ENCODE measurements at regions not wholly inside any gene's neighbourhood (a gene's known extent, or its start where the extent isn't known, plus 50 kb on each side); places are given as distances from the start of the nearest gene placed in this dataset.
"Not testable (repeated sequence)": the region's sequence is repeated elsewhere in the genome, so short reads cannot be mapped to it uniquely, and the experiment has no call there.

GRCh38 chr11:71095294-71095850 lies 157.0 kb downstream of the SHANK2 start:
- Mint-ChIP-seq H3K4me1 (no peaks in the 10 kb centered on the region), H3K36me3 (ENCODE audit: insufficient read depth) (no peaks in the 10 kb centered on the region), H3K9me3 (no peaks in the 10 kb centered on the region), H3K27me3 (peaks cover 25% of the 10 kb centered on the region), H3K27ac (ENCODE audit: low read depth) (no peak overlapping the region), H3K4me3 (no peak overlapping the region)
- ATAC-seq (replicated peaks; ENCODE audit: extremely low read depth, poor library complexity, severe bottlenecking) (no peak), DNase-seq (ENCODE audit: low spot score in 2 of 2) (no peak)

GRCh38 chr11:71094296-71095077 lies 157.9 kb downstream of the SHANK2 start:
- H3K4me1 Mint-ChIP-seq, result no peaks in the 10 kb centered on the region
- no peak overlapping the region for H3K4me3 Mint-ChIP-seq
- H3K27ac Mint-ChIP-seq (ENCODE audit: low read depth), result no peak overlapping the region
- H3K36me3 Mint-ChIP-seq (ENCODE audit: insufficient read depth), result no peaks in the 10 kb centered on the region
- ATAC-seq (replicated peaks; ENCODE audit: extremely low read depth, poor library complexity, severe bottlenecking), result no peak
- DNase-seq (ENCODE audit: low spot score in 2 of 2), result no peak
- H3K27me3 Mint-ChIP-seq, result peaks cover 28% of the 10 kb centered on the region
- no peaks in the 10 kb centered on the region for H3K9me3 Mint-ChIP-seq

- Mint-ChIP-seq H3K4me3 (no peak overlapping the region), H3K36me3 (ENCODE audit: insufficient read depth) (no peaks in the 10 kb centered on the region)
- no peak for ATAC-seq (replicated peaks; ENCODE audit: extremely low read depth, poor library complexity, severe bottlenecking)
These were observed 158.6 kb downstream of the SHANK2 start for GRCh38 chr11:71093783-71094182.

GRCh38 chr11:71091506-71092265 lies 160.7 kb downstream of the SHANK2 start:
- ATAC-seq (replicated peaks; ENCODE audit: extremely low read depth, poor library complexity, severe bottlenecking) (no peak), DNase-seq (ENCODE audit: low spot score in 2 of 2) (no peak)
- H3K27me3 Mint-ChIP-seq, result peaks cover 28% of the 10 kb centered on the region
- H3K4me1 Mint-ChIP-seq, result no peaks in the 10 kb centered on the region
- H3K4me3 Mint-ChIP-seq, result no peak overlapping the region
- no peaks in the 10 kb centered on the region for H3K36me3 Mint-ChIP-seq (ENCODE audit: insufficient read depth)
- H3K27ac Mint-ChIP-seq (ENCODE audit: low read depth), result no peak overlapping the region
- no peaks in the 10 kb centered on the region for H3K9me3 Mint-ChIP-seq

More at GRCh38 chr11:71093783-71094182, 158.6 kb downstream of the SHANK2 start:
- peaks cover 28% of the 10 kb centered on the region for H3K27me3 Mint-ChIP-seq
- DNase-seq (ENCODE audit: low spot score in 2 of 2), result no peak
- H3K4me1 Mint-ChIP-seq, result no peaks in the 10 kb centered on the region
- no peak overlapping the region for H3K27ac Mint-ChIP-seq (ENCODE audit: low read depth)
- H3K9me3 Mint-ChIP-seq, result no peaks in the 10 kb centered on the region

- no peak overlapping the region for H3K27ac Mint-ChIP-seq (ENCODE audit: low read depth)
- no peaks in the 10 kb centered on the region for H3K36me3 Mint-ChIP-seq (ENCODE audit: insufficient read depth)
- no peaks in the 10 kb centered on the region for H3K4me1 Mint-ChIP-seq
- peaks cover 28% of the 10 kb centered on the region for H3K27me3 Mint-ChIP-seq
- DNase-seq (ENCODE audit: low spot score in 2 of 2), result no peak
- no peak for ATAC-seq (replicated peaks; ENCODE audit: extremely low read depth, poor library complexity, severe bottlenecking)
- no peaks in the 10 kb centered on the region for H3K9me3 Mint-ChIP-seq
- no peak overlapping the region for H3K4me3 Mint-ChIP-seq
These were observed 162.8 kb downstream of the SHANK2 start for GRCh38 chr11:71089571-71089970.

- not testable (repeated sequence) for H3K4me3 Mint-ChIP-seq; H3K9me3 Mint-ChIP-seq; ATAC-seq (replicated peaks; ENCODE audit: extremely low read depth, poor library complexity, severe bottlenecking); DNase-seq (ENCODE audit: low spot score in 2 of 2); H3K4me1 Mint-ChIP-seq; H3K27ac Mint-ChIP-seq (ENCODE audit: low read depth); H3K36me3 Mint-ChIP-seq (ENCODE audit: insufficient read depth)
- peaks cover 24% of the 10 kb centered on the region for H3K27me3 Mint-ChIP-seq
These were observed 163.8 kb downstream of the SHANK2 start for GRCh38 chr11:71088314-71089215.

- no peaks in the 10 kb centered on the region for H3K9me3 Mint-ChIP-seq
- no peaks in the 10 kb centered on the region for H3K36me3 Mint-ChIP-seq (ENCODE audit: insufficient read depth)
- no peaks in the 10 kb centered on the region for H3K4me1 Mint-ChIP-seq
- peaks cover 15% of the 10 kb centered on the region for H3K27me3 Mint-ChIP-seq
- no peak overlapping the region for H3K27ac Mint-ChIP-seq (ENCODE audit: low read depth)
- no peak overlapping the region for H3K4me3 Mint-ChIP-seq
- ATAC-seq (replicated peaks; ENCODE audit: extremely low read depth, poor library complexity, severe bottlenecking) (no peak), DNase-seq (ENCODE audit: low spot score in 2 of 2) (no peak)
These were observed 165.6 kb downstream of the SHANK2 start for GRCh38 chr11:71086687-71087258.

- Mint-ChIP-seq H3K36me3 (ENCODE audit: insufficient read depth) (peaks cover 1% of the 10 kb centered on the region), H3K27me3 (peaks cover 5% of the 10 kb centered on the region), H3K27ac (ENCODE audit: low read depth) (no peak overlapping the region), H3K4me3 (no peak overlapping the region), H3K4me1 (no peaks in the 10 kb centered on the region), H3K9me3 (no peaks in the 10 kb centered on the region)
- no peak for DNase-seq (ENCODE audit: low spot score in 2 of 2)
- ATAC-seq (replicated peaks; ENCODE audit: extremely low read depth, poor library complexity, severe bottlenecking), result no peak
These were observed 167.9 kb downstream of the SHANK2 start for GRCh38 chr11:71084306-71085012.

GRCh38 chr11:71083105-71083504 lies 169.3 kb downstream of the SHANK2 start:
- H3K36me3 Mint-ChIP-seq (ENCODE audit: insufficient read depth), result peaks cover 1% of the 10 kb centered on the region
- H3K9me3 Mint-ChIP-seq, result no peaks in the 10 kb centered on the region
- no peaks in the 10 kb centered on the region for H3K4me1 Mint-ChIP-seq
- no peaks in the 10 kb centered on the region for H3K27me3 Mint-ChIP-seq
- H3K4me3 Mint-ChIP-seq, result no peak overlapping the region
- no peak overlapping the region for H3K27ac Mint-ChIP-seq (ENCODE audit: low read depth)
- DNase-seq (ENCODE audit: low spot score in 2 of 2), result no peak
- ATAC-seq (replicated peaks; ENCODE audit: extremely low read depth, poor library complexity, severe bottlenecking), result no peak

- DNase-seq (ENCODE audit: low spot score in 2 of 2), result no peak
- Mint-ChIP-seq H3K36me3 (ENCODE audit: insufficient read depth) (peaks cover 1% of the 10 kb centered on the region), H3K9me3 (no peaks in the 10 kb centered on the region), H3K4me3 (no peak overlapping the region), H3K27me3 (peaks cover 5% of the 10 kb centered on the region), H3K4me1 (no peaks in the 10 kb centered on the region), H3K27ac (ENCODE audit: low read depth) (no peak overlapping the region)
- ATAC-seq (replicated peaks; ENCODE audit: extremely low read depth, poor library complexity, severe bottlenecking), result no peak
These were observed 169.9 kb downstream of the SHANK2 start for GRCh38 chr11:71082454-71082853.

GRCh38 chr11:71081704-71082230 lies 170.6 kb downstream of the SHANK2 start:
- ATAC-seq (replicated peaks; ENCODE audit: extremely low read depth, poor library complexity, severe bottlenecking), result no peak
- no peak for DNase-seq (ENCODE audit: low spot score in 2 of 2)
- peaks cover 2% of the 10 kb centered on the region for H3K36me3 Mint-ChIP-seq (ENCODE audit: insufficient read depth)
- no peak overlapping the region for H3K4me3 Mint-ChIP-seq
- peaks cover 12% of the 10 kb centered on the region for H3K27me3 Mint-ChIP-seq
- H3K9me3 Mint-ChIP-seq, result no peaks in the 10 kb centered on the region
- H3K4me1 Mint-ChIP-seq, result no peaks in the 10 kb centered on the region
- H3K27ac Mint-ChIP-seq (ENCODE audit: low read depth), result no peak overlapping the region
